Liver (tissue), 7 donors: ENCODE measurements at regions not wholly inside any gene's neighbourhood (a gene's known extent, or its start where the extent isn't known, plus 50 kb on each side); places are given as distances from the start of the nearest gene placed in this dataset.

Source experiments
- DNase-seq: peaks from one replicate; pipeline ENCODE4 v3.0.0-alpha.2; 2017; ENCODE audit warnings: low spot score
- H3K27ac ChIP-seq, 2 donors: one replicate each; pipeline ENCODE4 v1.7.0; 2013; ENCODE audit warnings: inconsistent platforms in 2 of 2, low read length in 2 of 2, control low read depth in 1 of 2, low read depth in 1 of 2, mild to moderate bottlenecking in 1 of 2
- H3K27me3 ChIP-seq, 4 donors: one replicate each; pipeline versions ENCODE4 v1.6.1 to v1.7.0; 2013; ENCODE audit warnings: low read length in 3 of 4, inconsistent platforms in 1 of 4, mild to moderate bottlenecking in 1 of 4, moderate library complexity in 1 of 4; ENCODE audit not compliant: control insufficient read depth in 4 of 4, insufficient read depth in 4 of 4
- H3K36me3 ChIP-seq, 4 donors: one replicate each; pipeline versions ENCODE4 v1.6.1 to v1.7.0; 2013; ENCODE audit warnings: low read length in 3 of 4, mild to moderate bottlenecking in 3 of 4, low read depth in 1 of 4, moderate library complexity in 1 of 4; ENCODE audit not compliant: control insufficient read depth in 4 of 4, insufficient read depth in 3 of 4
- H3K4me1 ChIP-seq, 4 donors: one replicate each; pipeline versions ENCODE4 v1.6.1 to v1.7.0; 2013; ENCODE audit warnings: low read length in 3 of 4, mild to moderate bottlenecking in 3 of 4, moderate library complexity in 1 of 4; ENCODE audit not compliant: control insufficient read depth in 4 of 4, insufficient read depth in 4 of 4
- H3K4me3 ChIP-seq, 3 donors: one replicate each; pipeline versions ENCODE4 v1.6.1 to v1.7.0; 2013; ENCODE audit warnings: low read length in 3 of 3, control low read depth in 1 of 3, low read depth in 1 of 3, mild to moderate bottlenecking in 1 of 3
- H3K9ac ChIP-seq, 2 donors: one replicate each; pipeline ENCODE4 v1.7.0; 2013; ENCODE audit warnings: low read length in 2 of 2, mild to moderate bottlenecking in 2 of 2, moderate library complexity in 2 of 2, control low read depth in 1 of 2, low read depth in 1 of 2
- H3K9me3 ChIP-seq, 4 donors: one replicate each; pipeline versions ENCODE4 v1.6.1 to v1.7.0; 2013; ENCODE audit warnings: low read length in 3 of 4; ENCODE audit not compliant: control insufficient read depth in 4 of 4
- EGR1 ChIP-seq, 2 donors: IDR thresholded peaks; 2 replicates each; pipeline ENCODE4 v1.6.1; 2016 to 2018; ENCODE audit warnings: antibody characterized with exemption in 2 of 2, low read depth in 2 of 2
- FOXA1 ChIP-seq: IDR thresholded peaks from 2 replicates; pipeline ENCODE4 v1.6.1; 2016; ENCODE audit warnings: antibody characterized with exemption
- FOXA2 ChIP-seq: IDR thresholded peaks from 2 replicates; pipeline ENCODE4 v1.6.1; 2016; ENCODE audit warnings: antibody characterized with exemption
- GABPA ChIP-seq, 2 donors: IDR thresholded peaks in 1 of 2; conservative IDR thresholded peaks in 1 of 2; 2 replicates each; pipeline ENCODE4 v1.6.1; 2016; ENCODE audit warnings: antibody characterized with exemption in 2 of 2, mild to moderate bottlenecking in 1 of 2, moderate library complexity in 1 of 2
- HNF4A ChIP-seq, 2 donors: conservative IDR thresholded peaks; 2 replicates each; pipeline ENCODE4 v1.6.1; 2016; ENCODE audit warnings: antibody characterized with exemption in 2 of 2, mild to moderate bottlenecking in 2 of 2
- HNF4G ChIP-seq: IDR thresholded peaks from 2 replicates; pipeline ENCODE4 v1.6.1; 2016; ENCODE audit warnings: antibody characterized with exemption
- JUND ChIP-seq, 2 donors: IDR thresholded peaks; 2 replicates each; pipeline ENCODE4 v1.6.1; 2016; ENCODE audit warnings: antibody characterized with exemption in 2 of 2
- NR2F2 ChIP-seq: IDR thresholded peaks from 2 replicates; pipeline ENCODE4 v1.6.1; 2016; ENCODE audit warnings: antibody characterized with exemption
- RAD21 ChIP-seq, 2 donors: IDR thresholded peaks; 2 replicates each; pipeline ENCODE4 v1.6.1; 2016; ENCODE audit warnings: antibody characterized with exemption in 2 of 2, mild to moderate bottlenecking in 2 of 2
- REST ChIP-seq: IDR thresholded peaks from 2 replicates; pipeline ENCODE4 v1.6.1; 2016; ENCODE audit warnings: antibody characterized with exemption, mild to moderate bottlenecking
- SP1 ChIP-seq: IDR thresholded peaks from 2 replicates; pipeline ENCODE4 v1.6.1; 2018; ENCODE audit warnings: antibody characterized with exemption, mild to moderate bottlenecking
- TAF1 ChIP-seq: conservative IDR thresholded peaks from 2 replicates; pipeline ENCODE4 v1.6.1; 2016; ENCODE audit warnings: antibody characterized with exemption, mild to moderate bottlenecking
- YY1 ChIP-seq: IDR thresholded peaks from 2 replicates; pipeline ENCODE4 v1.6.1; 2016; ENCODE audit warnings: antibody characterized with exemption, mild to moderate bottlenecking
- ZBTB33 ChIP-seq: IDR thresholded peaks from 2 replicates; pipeline ENCODE4 v1.6.1; 2016; ENCODE audit warnings: antibody characterized with exemption
- WGBS: extraction: QIAGEN DNeasy Blood & Tissue Kit; methylation state at CpG from one replicate; pipeline ENCODE4 v1.1.7; 2013; 5-methylcytosine and 5-hydroxymethylcytosine counted together
- TF ChIP-seq, protein P1 (sequence below): IDR thresholded peaks from 2 replicates; pipeline ENCODE4 v1.6.1; 2016; ENCODE audit warnings: antibody characterized with exemption
- TF ChIP-seq, protein P2 (sequence below): IDR thresholded peaks from 2 replicates; pipeline ENCODE4 v1.6.1; 2016; ENCODE audit warnings: antibody characterized with exemption
- donor health status: healthy.
- donor health status: healthy.
- donor health status: healthy.
- donor health status: healthy.

GRCh38 chr1:194568610-194569009 is 1382.2 kb upstream of the B3GALT2 start:
- Histone ChIP-seq H3K27me3 (no peaks in the 10 kb centered on the region), H3K27ac (no peak overlapping the region), H3K9ac (no peak overlapping the region), H3K4me1 (no peaks in the 10 kb centered on the region), H3K36me3 (no peaks in the 10 kb centered on the region), H3K9me3 (no peaks in the 10 kb centered on the region), H3K4me3 (no peak overlapping the region)
- peak; percentile 23 for TF ChIP-seq REST
- no peak for TF ChIP-seq EGR1 (IDR thresholded peaks at IDR 0.05; ENCODE audit: low read depth in 2 of 2)
- no peak for DNase-seq

- no peak overlapping the region for H3K27ac ChIP-seq
- DNase-seq: no peak
- H3K9ac ChIP-seq: no peak overlapping the region
- H3K4me1 ChIP-seq: no peaks in the 10 kb centered on the region
- H3K36me3 ChIP-seq: no peaks in the 10 kb centered on the region
- H3K4me3 ChIP-seq: no peak overlapping the region
- no peak for TF ChIP-seq EGR1 (IDR thresholded peaks at IDR 0.05; ENCODE audit: low read depth in 2 of 2)
- no peak for TF ChIP-seq JUND (IDR thresholded peaks at IDR 0.05)
- no peak for TF ChIP-seq FOXA1
- no peak for TF ChIP-seq TAF1
- TF ChIP-seq YY1: no peak
- TF ChIP-seq FOXA2: no peak
- TF ChIP-seq ZBTB33: no peak
- no peak for TF ChIP-seq HNF4A (conservative IDR thresholded peaks at IDR 0.05)
- TF ChIP-seq HNF4G: no peak
- TF ChIP-seq RAD21 (IDR thresholded peaks at IDR 0.05): no peak
- no peak for TF ChIP-seq NR2F2
- TF ChIP-seq, protein P1, sequence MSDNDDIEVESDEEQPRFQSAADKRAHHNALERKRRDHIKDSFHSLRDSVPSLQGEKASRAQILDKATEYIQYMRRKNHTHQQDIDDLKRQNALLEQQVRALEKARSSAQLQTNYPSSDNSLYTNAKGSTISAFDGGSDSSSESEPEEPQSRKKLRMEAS: no peak
- H3K27me3 ChIP-seq: no peaks in the 10 kb centered on the region
- no peaks in the 10 kb centered on the region for H3K9me3 ChIP-seq
Observed at GRCh38 chr1:194548071-194548470, 1361.7 kb upstream of the B3GALT2 start.

DNA sequence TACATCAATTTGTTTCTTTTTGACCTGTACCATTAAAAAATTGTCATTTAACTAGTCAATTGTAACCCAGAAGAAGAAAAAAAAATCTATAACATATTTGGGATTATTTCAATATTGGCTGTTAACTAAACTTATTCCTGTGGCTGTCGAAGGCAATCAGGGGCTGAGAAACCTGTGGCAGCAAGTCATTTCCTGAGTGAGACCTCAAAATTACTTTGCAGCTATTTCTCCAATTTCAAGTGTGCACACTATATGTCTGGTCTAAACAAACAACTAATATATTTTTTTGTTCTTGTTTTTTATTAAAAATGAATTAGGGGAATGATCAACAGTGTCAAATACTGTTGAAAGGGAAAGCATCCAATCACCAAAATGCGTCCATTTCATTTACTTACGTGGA is 1357.6 kb upstream of the B3GALT2 start:
- Histone ChIP-seq H3K9ac (no peak overlapping the region), H3K9me3 (no peaks in the 10 kb centered on the region), H3K27me3 (no peaks in the 10 kb centered on the region), H3K4me3 (no peak overlapping the region), H3K4me1 (no peaks in the 10 kb centered on the region), H3K36me3 (no peaks in the 10 kb centered on the region), H3K27ac (no peak overlapping the region)
- 74% methylated on average over 3 of the region's 3 CpGs for WGBS
- no peak for DNase-seq
- TF ChIP-seq HNF4A (conservative IDR thresholded peaks at IDR 0.05): no peak
- no peak for TF ChIP-seq FOXA1
- TF ChIP-seq RAD21 (IDR thresholded peaks at IDR 0.05): no peak
- no peak for TF ChIP-seq GABPA (IDR thresholded peaks at IDR 0.05 in 1 of 2, conservative IDR thresholded peaks at IDR 0.05 in 1 of 2)
- TF ChIP-seq TAF1: no peak
- no peak for TF ChIP-seq HNF4G
- TF ChIP-seq NR2F2: no peak
- TF ChIP-seq SP1: no peak
- TF ChIP-seq, protein P2, sequence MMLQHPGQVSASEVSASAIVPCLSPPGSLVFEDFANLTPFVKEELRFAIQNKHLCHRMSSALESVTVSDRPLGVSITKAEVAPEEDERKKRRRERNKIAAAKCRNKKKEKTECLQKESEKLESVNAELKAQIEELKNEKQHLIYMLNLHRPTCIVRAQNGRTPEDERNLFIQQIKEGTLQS: no peak
- no peak for TF ChIP-seq ZBTB33
- TF ChIP-seq EGR1 (IDR thresholded peaks at IDR 0.05; ENCODE audit: low read depth in 2 of 2): no peak
- TF ChIP-seq JUND (IDR thresholded peaks at IDR 0.05): no peak
- no peak for TF ChIP-seq FOXA2
- TF ChIP-seq YY1: no peak
